Raji (cell line): ENCODE measurements at regions not wholly inside any gene's neighbourhood (a gene's known extent, or its start where the extent isn't known, plus 50 kb on each side); places are given as distances from the start of the nearest gene placed in this dataset.

Source experiments
- POLR2A ChIP-seq: IDR thresholded peaks from 2 replicates; pipeline ENCODE4 v1.6.1; 2011; ENCODE audit warnings: low read depth, low read length, control low read depth; ENCODE audit not compliant: insufficient read depth

DNA sequence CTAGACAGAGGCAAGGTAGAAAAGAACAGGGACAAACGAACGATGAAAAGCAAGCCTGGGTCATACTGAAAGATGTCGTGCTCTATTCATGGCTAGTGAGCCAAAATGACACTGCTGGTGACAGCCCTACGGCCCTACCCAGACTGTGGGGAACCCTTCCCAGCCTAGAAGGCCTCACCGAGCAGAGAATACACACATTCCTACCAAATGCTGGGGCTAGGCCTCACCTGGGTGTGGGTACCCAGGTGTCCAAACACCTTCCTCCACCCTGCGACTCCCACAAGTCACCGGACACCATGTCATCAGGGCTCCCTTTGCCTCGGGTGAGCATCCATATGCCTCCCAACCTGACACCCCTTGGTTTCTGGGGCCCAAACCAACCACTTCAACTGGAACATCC, 85.3 kb upstream of the DOCK9 start:
- TF ChIP-seq POLR2A = no peak

DNA sequence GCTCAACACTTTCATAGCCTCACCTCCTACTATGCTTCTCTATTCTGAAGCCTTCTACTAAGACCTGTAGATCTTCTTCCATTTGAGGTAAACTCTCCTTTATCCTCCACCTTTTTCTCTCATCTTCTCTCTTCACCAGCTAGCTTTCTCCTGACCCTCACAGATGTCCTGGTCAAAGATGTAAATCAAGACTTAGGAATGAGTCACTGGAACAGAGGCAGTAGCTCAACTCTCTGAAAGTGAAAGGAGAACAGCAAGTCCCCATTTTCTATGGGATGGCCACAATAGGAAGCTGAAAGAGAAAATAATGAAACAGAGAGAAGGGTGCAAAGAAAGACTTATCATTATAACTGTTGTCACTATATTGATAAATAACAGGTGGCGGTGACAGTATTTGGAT, 86.1 kb upstream of the DOCK9 start:
- TF ChIP-seq POLR2A = no peak

DNA sequence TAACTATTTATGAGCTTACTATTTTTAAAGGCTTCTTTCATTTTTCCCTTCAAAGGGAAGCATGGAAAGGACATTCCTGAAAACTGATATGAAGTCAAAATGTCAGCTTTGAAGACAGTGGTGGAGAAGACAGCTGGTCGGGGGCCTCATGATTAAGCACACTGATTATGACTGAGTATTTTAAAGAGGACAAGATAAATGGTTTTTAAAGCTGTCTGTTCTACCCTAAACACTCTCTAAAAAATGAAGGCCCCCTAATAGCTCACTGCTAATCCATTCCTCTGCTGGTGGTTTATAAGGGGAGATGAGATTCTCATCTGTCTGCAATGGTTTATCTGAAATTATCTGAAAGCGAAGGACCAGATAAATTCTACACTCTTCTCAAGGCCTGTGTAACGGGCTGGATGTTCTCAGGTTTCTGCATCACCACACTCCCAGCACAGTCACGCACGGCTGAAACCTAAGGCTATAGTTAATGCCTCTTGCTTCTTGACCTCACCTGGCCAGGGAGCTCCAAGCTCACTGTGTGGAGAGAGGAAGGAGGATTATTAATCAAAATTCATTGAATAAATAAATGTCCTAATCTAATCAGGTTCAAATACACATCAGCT, 86.9 kb upstream of the DOCK9 start:
- no peak for TF ChIP-seq POLR2A

DNA sequence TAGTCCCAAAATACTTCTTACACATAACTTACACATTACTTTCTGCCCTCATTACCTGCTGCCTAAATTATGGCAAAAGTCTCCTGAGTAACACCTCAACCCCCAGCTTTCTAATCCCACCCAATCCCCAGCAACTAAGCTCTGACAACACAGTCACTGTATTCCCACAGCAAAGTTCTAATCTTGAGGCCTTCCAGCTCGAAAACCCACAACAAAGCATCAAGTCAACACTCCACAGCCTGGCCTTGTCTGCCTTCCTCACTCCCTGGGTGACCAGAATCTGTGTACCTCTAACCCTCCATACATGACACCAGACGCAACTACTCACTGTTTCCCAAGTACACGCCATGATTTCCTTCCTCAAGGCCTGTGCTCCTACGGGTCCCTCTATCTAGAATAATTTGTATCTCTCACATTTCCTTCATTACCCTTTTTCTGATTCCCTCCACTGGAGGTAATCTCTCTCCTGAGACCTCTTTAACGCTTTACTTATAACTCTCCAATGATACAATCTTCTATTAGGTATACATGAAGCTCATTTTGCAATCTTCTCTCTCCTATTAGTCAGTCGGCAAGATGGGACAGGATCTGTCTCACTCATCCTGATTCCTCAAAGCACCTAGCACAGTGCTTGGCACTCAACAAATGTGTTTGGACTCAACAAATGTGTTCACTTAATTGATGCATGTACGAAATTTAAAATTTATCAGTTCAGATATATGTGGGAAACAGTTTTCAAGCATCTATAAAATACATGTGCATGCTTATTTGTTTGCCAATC, 87.6 kb upstream of the DOCK9 start:
- no peak for TF ChIP-seq POLR2A

DNA sequence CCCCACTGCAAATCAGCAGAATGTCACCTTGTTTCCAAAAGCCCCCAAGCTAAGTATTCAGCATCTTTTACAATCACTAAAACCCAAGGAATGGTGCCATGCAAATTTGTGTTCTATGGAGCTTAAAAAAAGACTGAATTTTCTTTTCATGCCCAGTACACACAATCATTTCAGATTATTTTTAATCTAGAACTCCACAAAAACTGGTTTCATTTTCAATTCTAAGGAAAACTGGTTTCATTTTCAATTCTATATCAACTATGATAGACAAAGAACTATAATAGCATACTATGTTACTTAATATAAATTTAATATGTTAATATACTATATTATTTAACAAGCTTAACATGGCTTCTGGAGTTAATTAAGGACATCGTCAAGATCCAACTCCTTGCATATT, 88.4 kb upstream of the DOCK9 start:
- TF ChIP-seq POLR2A = no peak

DNA sequence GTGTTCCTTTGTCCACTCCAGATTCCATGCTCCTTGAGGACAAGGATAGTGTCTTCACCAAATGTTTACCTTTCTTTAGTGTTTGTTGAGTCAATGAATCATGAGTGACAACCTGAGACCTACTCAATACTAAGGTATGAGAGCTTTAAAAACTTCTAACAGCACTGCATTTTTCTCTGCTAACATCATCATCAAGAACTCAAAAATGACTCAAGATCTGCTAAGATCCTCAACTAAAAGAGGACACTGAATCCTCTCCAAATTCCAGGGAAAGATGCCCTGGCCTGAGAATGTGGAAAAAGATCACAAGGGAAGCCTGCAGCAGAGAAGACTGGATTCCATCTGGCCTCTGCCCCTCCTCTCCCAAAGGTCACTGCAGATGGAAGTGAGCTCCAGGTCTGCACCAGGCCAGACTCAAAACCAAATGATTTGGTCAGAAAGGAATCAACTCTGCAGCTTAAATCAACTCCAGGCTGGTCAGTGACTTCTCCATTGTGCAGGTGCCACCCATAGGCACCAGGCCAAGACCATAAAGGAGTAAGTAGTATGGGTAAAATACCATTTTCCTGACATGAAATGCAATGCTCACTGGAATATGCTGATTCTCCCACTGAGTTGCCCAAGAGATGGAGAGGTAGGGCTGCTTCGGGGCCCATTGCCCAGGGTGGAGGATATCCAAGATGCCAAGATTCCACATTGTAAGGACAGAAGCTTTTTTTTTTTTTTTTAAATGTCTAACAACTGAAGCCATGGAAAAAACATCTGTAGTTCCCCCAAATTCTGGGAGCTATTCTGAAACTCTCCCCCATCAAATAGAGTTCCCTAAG, 89.5 kb upstream of the DOCK9 start:
- no peak for TF ChIP-seq POLR2A

DNA sequence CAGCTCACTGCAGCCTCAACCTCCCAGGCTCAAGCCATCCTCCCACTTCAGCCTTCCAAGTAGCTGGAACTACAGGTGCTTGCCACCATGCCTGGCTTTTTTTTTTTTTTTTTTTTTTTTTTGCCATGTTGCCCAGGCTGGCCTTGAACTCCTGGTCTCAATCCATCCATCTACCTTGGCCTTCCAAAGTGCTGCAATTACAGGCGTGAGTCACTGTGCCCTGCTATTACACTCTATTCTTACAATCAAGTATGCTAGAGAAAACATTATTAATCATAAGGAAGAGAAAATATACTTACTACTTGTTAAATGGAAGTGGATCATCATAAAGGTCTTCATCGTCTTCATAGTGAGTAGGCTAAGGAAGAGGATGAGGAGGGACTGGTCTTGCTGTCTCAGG, 93.3 kb upstream of the DOCK9 start:
- TF ChIP-seq POLR2A = no peak

DNA sequence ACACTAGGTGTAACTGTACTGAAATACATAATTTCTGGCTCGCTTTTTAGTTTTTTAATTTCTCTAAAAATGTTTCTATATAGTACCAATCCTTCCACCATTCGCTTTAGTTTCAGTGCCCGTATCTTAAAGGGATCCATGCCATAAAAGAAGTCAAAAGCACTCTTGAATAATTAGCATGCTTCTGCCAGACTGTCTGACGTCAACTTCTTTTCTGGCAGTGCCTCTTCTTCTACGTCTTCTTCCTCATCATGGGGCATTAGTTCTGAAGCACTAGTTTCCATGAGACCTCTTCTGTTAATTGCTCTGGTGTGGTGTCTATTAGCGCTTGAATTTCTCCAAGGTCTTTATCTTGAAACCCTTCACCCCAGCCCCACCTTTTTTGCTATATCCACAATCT, 93.8 kb upstream of the DOCK9 start:
- TF ChIP-seq POLR2A = no peak

DNA sequence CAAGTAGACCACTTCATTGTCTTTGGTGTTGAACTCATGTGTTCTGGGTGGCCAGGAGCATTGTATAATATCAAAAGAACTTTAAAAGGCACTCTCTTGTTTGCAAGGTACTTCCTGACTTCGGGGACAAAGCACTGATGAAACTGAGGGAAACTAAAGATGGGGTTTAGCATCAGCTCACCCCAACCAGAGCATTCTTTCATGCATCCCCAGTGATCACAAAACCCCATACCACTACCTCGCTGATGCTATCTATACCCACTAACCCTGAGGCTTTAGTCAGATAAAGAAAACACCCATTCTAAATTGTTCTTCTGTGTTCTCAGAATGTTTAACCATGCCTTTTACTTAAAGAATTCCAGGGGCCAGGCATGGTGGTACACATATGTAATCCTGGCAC, 94.5 kb upstream of the DOCK9 start:
- no peak for TF ChIP-seq POLR2A

DNA sequence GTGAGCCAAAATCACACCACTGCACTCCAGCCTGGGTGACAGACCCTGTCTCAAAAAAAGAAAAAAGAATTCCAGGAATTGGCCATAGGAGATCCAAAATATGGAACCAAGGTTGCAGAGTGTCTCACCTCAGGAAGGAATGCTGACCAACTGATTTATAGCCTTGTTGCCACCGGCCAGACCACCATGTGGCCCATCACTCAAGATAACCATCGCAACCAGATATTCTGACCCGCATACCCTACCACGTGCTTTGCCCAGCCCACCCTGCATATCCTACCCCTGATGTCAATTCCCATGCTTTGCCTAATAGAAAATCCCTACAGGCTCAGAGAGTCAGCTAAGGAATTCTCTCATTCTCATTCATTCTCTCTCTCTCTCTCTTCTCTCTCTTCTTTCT, 95.1 kb upstream of the DOCK9 start:
- TF ChIP-seq POLR2A = no peak

DNA sequence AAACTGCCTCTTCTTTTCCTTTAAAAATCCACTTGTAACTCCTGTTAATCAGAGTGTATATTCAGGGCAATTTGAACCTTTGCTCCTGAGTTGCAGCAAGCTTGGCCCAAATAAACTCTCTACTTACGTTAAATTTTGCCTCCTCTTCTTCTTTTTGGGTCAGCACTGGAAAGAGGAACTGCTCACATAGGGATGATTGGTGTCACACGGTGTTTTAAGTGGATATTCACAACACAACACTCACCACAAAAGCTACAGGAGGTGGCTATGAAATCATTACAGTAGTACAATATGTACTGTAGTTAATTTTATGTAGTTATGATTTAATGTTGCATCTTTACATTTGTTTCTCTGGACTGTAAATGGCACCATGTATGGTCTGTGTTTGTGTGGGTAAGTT, 96.8 kb upstream of the DOCK9 start:
- TF ChIP-seq POLR2A = no peak

DNA sequence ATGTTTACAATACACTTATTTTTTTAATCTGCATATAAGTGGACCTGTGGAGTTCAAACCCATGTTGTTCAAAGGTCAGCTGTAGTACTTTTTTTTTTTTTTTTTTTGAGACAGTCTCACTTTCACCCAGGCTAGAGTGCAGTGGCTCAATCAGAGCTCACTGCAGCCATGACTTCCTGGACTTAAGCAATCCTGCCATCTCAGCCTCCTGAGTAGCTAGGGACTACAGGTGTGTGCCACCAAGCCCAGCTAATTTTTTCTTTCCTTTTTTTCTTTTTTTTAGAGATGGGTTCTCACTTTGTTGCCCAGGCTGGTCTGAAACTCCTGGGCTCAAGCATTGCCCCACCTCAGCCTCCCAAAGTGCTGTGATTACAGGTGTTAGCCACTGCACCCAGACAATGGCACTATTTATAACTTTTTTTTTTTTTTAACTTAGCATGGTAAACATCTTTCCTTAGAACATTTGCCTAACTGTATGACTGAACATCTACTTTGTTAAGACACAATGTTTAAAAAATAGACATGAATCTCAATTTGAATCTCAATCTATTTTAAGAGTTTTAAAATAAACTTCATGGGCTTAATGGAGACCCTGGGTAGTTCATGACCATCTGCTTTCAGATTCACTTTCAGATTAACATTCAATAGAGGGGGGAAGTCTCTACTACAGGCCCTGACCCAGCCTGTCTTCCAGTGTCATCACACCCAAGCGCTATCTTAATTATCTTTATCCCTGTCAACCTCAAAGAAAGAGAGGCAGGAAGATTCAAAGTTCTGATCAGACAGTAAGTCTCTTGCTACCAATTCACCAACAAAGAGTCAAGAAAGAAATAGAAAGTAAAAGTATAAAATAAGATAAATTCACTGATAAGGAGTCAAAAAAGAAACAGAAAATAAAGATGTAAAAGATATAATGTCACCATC, 97.7 kb upstream of the DOCK9 start:
- TF ChIP-seq POLR2A = no peak

DNA sequence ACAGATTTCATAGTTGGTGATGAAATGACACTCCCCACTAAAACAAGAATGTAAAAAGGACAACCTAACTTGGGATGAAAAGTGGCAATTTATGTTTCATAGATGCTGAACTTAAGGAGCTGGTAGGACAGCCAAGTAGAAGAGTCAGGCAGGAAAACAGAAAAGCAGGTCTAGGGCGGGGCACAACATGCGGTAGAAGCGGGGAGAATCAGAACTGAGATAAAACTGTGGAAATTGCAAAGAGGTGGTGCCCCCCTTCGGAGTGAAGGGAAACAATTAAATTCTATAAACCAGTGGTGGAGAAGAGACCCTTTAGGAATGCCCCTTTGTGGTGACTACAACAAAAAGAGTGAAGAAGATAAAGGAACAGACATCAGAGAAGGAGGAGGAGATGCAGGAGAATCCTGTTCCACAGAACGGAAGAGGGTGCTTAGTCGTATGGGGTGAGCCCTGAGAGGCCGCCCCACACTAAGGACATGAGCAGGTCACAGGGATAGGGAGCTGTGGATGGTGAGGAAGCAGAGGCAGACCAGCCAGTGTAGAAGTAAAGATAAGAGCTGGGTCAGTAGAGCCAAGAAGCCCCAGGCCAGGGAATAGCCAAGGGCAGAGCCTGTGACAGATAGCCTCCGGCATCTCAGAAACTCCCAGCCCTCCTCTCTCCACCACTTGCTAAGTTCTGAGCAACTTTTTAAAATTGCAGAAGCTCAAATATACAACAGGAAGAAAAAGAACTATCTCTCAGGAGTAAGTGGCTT, 100.3 kb upstream of the DOCK9 start:
- TF ChIP-seq POLR2A = no peak

DNA sequence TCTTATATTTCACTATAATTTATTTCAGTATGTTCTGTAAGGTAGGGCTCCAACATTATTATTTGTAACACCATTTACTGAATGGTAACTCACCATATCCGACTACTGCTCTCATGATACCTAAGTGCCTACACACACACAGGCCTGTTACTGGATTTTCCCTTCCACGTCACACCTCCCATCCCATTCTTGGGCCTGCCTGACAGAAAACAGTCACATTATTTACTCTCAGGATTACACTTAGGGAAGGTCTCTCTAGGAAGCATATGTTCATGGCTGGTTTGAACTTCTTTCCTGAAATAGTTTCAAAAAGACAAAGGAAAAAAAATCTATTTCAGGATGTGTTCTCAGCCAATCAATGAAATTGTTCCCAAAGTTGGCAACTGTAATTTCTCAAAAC, 102.3 kb upstream of the DOCK9 start:
- TF ChIP-seq POLR2A = no peak

DNA sequence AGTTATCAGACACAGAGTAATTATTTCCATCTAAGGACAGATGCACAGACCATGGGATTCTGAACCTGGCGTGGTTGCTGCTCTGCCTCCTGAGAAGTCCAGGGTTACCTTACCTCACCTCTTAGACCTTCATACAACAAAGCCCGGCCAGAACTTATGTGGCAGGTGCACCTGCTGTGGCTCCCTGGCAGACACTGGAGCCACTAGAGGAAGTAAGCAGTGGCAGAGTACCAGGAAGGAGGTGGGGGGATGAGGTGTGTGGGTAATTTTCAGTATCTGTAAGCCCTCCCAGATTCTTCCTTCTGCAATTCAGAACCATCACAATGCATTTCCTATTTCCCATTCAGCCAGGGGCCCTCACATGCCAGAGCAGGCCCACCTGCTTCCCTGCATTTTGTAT, 106.1 kb upstream of the DOCK9 start:
- TF ChIP-seq POLR2A = no peak
